ENCODE measurements at regions not wholly inside any gene's neighbourhood (a gene's known extent, or its start where the extent isn't known, plus 50 kb on each side); places are given as distances from the start of the nearest gene placed in this dataset.

DNA sequence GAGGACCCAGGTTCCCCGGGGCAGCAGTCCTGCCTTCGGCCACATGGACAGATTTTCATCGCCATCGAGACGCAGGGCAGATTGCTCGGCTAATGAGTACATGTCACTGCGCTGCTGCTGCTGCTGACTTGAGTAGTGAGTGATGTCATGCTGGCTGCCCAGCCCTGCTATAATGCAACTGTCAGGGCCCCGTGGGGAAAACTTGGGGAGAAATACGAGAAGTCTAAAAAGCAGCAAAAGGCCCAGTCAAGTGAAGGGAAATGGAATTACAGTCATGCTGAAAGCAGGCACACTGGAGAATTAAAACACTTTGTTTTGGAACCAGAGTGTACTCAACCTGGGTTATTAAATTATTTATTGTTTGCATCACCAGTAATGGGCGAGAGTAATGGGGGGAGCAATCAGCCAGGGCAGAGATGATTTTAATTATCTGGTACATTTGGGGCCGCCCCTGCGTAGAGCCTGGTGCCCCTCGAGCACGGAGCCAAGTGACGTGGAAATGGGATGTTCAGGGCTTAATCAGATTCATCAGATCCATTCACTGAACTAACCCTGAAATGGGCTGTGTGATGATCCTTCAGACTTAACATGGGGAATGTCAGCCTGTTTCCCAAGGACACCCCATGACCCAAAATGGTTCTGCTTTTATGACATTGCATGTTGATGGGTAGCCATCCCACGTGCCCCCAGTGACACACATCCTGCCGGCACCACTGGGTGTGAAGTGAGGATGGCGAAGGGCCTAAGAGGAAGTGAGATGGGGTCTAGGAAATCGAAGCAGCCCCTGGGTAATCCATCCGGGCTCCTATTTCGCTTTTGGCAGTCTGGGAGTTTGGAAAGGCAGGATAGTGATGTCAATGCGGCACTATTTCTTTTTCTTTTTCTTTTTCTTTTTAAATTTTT, 241.6 kb upstream of the CADM1 start:
- TF ChIP-seq, protein P1, sequence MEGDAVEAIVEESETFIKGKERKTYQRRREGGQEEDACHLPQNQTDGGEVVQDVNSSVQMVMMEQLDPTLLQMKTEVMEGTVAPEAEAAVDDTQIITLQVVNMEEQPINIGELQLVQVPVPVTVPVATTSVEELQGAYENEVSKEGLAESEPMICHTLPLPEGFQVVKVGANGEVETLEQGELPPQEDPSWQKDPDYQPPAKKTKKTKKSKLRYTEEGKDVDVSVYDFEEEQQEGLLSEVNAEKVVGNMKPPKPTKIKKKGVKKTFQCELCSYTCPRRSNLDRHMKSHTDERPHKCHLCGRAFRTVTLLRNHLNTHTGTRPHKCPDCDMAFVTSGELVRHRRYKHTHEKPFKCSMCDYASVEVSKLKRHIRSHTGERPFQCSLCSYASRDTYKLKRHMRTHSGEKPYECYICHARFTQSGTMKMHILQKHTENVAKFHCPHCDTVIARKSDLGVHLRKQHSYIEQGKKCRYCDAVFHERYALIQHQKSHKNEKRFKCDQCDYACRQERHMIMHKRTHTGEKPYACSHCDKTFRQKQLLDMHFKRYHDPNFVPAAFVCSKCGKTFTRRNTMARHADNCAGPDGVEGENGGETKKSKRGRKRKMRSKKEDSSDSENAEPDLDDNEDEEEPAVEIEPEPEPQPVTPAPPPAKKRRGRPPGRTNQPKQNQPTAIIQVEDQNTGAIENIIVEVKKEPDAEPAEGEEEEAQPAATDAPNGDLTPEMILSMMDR (IDR thresholded peaks at IDR 0.05 in 4 of 5, conservative IDR thresholded peaks at IDR 0.05 in 1 of 5), result no peak
- TF ChIP-seq POLR2A (IDR thresholded peaks at IDR 0.05), result no peak

Data from gastrocnemius medialis (tissue), 4 donors.